ENCODE measurements at regions not wholly inside any gene's neighbourhood (a gene's known extent, or its start where the extent isn't known, plus 50 kb on each side); places are given as distances from the start of the nearest gene placed in this dataset.

GRCh38 chr20:24089576-24089975 is 101.0 kb upstream of the GGTLC1 start:
- intact Hi-C loops (cut with DNase I) = no loop called here
- no peak for DNase-seq

GRCh38 chr20:24086121-24086520 is 97.5 kb upstream of the GGTLC1 start:
- DNase-seq = no peak
- intact Hi-C loops (cut with DNase I) = no loop called here

DNA sequence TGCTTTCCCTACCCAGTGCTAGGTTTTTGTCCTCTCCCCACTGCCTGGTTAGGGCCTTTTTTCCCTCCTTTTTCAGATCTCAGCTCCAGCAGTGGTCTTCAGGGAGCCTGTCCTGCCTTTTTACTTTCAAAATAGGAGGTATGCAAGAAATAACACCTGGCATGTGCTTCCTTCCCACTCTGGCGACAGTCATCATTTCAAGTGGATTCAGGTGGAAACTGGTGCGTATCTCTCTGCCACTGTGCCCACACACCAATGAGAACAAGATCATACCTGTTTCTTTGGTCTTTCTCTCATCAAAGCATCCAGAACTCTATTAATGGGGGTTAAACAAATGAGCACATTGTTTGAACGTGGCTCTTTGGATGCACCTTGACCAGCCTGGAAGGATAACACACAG is 95.7 kb upstream of the GGTLC1 start:
- intact Hi-C loops (cut with DNase I) = no loop called here
- DNase-seq = no peak

DNA sequence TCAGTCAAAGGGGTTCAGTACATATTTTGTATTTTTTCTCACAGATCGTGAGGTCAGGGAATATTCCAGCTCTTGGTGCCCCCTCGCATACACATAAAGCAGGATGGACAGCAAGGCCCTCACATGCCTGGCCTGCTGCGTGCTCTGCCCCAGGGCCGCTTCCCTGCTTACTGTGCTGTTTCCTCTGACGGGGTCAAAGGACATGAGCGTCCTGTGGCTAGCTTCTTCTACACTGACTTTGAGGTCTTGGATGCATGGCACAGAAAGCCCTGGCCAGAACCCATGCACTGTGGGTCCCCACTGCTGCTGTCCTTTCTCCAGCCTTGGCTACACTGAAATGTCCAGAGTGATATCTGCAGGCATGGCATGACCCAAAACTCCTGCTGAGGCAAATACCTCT is 92.5 kb upstream of the GGTLC1 start:
- intact Hi-C loops (cut with DNase I) = no loop called here
- no peak for DNase-seq

DNA sequence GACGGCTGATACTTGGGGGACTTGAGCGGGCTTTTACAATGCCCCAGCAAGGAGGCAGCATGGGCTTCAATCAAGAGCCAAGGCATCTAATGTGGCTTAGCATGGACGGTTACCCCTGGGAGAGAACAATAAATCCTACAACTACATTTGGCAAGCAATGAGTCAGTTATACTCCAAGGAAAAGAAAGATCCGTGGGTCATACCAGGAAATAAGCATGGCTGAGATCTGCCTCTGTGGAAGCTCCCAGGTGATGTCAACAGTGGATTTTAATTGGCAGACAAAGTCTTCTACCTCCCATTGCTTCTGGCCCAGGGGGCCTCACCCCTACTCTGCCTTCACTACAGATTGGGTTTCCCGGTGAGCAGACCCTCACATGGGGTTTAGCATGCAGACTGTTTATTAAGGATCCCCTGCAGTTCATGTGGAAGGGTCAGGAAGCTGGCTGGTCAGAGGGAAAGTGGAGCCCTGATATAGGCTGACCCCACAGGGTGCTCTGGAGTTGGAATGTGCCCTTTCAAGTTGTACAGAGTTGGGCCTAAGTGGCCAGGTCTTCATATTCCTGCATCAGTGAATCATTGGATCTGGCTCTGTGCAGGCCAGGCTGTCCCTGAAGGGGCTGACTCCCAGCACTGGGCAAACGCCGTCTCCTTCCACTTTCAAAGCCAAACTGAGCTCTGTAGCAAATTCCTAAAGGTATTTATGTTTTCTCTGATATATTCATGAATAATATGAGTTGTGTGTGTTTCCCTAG is 91.3 kb upstream of the GGTLC1 start:
- intact Hi-C loops (cut with DNase I) = no loop called here
- no peak for DNase-seq

- intact Hi-C loops (cut with DNase I) = no loop called here
- DNase-seq = no peak
Measured at GRCh38 chr20:24077145-24077544, 88.6 kb upstream of the GGTLC1 start.

GRCh38 chr20:24070679-24071078 is 82.1 kb upstream of the GGTLC1 start:
- DNase-seq = no peak
- intact Hi-C loops (cut with DNase I) = no loop called here

DNA sequence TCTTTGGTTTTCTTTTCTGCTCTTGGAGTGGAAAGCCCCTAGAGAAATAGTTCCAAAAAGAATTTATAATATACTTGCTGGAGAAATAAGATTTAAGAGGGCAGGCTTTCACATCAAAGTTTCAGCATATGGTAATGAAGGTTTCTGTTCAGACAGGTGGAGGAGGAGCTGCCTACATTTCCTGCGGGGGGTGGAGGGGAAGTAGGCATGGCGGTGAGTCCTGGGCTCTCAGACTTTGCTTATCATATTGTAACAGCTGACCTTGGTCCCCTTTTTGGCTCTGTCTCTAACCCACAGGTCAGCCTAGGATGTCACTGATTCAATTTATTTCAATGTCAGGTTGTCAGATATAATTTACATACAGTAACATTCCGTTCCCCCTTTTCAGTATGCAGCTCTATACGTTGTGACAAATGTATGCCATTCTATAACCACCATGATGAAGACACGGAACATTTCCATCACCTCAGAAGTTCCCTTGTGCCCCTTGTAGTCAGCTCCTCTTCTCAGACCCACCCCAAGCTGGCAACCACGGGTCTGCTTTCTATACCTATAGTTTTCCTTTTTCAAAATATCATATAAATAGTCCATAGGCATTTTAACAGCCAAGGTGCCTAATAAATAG is 77.6 kb upstream of the GGTLC1 start:
- no peak for DNase-seq
- intact Hi-C loops (cut with DNase I) = no loop called here

GRCh38 chr20:24064915-24065314 is 76.3 kb upstream of the GGTLC1 start:
- intact Hi-C loops (cut with DNase I) = no loop called here

GRCh38 chr20:24064092-24064491 is 75.5 kb upstream of the GGTLC1 start:
- intact Hi-C loops (cut with DNase I) = no loop called here
- no peak for DNase-seq

More at GRCh38 chr20:24064915-24065314, 76.3 kb upstream of the GGTLC1 start:
- no peak for DNase-seq

GRCh38 chr20:24063100-24063499 is 74.5 kb upstream of the GGTLC1 start:
- intact Hi-C loops (cut with DNase I) = no loop called here

GRCh38 chr20:24060851-24061590 is 72.4 kb upstream of the GGTLC1 start:
- intact Hi-C loops (cut with DNase I) = no loop called here
- DNase-seq = no peak

More at GRCh38 chr20:24063100-24063499, 74.5 kb upstream of the GGTLC1 start:
- no peak for DNase-seq

DNA sequence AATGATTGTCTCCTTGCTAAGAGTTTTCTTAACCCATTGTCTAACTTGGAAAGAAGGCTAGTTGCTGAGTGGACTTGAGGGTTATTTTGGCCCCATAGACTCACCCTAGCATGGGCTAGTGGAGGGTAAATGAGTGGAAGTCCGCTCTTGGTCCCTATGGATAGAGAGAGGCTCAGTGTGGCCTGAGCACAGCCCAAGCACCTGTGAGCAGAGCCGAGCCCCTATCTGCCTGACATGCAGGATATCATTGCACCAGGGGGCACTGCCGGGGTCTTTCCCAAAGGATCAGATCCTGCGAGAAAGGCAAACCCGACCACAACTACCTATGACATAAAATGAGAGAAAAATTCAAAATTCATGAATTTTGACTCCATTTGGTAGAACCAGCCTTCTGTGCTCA is 70.6 kb upstream of the GGTLC1 start:
- intact Hi-C loops (cut with DNase I) = no loop called here
- DNase-seq = peak in 1 of 10 donors; percentile 32

- DNase-seq = no peak
- intact Hi-C loops (cut with DNase I) = no loop called here
Measured at GRCh38 chr20:24056491-24056890, 67.9 kb upstream of the GGTLC1 start.

DNA sequence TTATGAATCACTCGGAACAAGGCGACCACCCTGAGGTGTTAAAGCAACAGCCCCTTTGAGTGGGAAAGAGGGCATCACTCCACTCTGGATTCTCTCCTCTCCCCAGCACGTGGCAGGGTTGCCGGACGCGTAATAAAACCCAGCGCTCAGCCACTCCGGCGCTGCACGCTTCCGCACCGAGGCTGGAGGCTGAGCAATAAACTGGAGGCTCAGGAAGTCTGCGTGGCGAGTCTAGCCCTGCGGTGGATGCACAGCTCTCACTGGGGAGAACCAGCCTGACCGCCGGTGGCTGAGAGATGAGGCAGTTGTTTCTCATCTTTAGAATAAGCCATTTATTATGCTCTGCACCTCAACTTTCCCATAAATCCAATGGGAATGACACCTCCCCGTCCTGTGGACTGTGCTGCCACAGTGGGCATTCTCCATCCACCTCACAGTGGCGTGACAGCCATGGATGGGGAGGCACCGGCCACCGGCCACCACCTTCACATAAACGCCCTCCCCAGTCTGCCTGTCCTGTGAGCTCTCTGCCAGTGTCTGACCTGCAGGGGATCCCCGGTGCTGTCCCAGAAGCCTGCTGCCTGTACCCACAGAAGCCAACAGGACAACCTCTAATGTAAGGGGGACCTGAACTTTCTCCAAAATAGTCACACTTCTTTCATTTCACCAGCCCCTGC is 64.2 kb upstream of the GGTLC1 start:
- intact Hi-C loops (cut with DNase I) = no loop called here
- peak in 1 of 10 donors; percentile 50 for DNase-seq

- intact Hi-C loops (cut with DNase I) = no loop called here
Measured at GRCh38 chr20:24051160-24051559, 62.6 kb upstream of the GGTLC1 start.

GRCh38 chr20:24050119-24050518 is 61.5 kb upstream of the GGTLC1 start:
- intact Hi-C loops (cut with DNase I) = no loop called here
- peak in 1 of 10 donors; percentile 61 for DNase-seq

More at GRCh38 chr20:24051160-24051559, 62.6 kb upstream of the GGTLC1 start:
- no peak for DNase-seq

DNA sequence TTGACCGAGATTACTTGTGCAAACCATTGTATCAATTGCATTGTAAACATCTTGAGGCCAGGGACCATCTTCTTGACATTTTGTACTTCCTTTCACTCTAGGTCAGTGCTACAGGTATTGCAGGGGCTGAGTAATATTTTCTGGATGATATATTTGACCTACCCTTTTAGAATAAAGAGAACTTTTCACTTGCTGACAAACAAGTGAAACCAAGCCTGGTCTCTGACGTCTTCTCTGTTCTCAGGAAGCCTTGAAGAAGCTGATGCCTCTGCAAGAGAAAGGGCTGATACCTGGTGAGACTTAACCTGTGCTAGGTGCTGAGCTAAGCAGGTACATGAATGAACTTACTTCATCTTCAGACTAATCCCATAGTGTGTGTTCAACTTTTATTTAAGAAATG is 60.5 kb upstream of the GGTLC1 start:
- intact Hi-C loops (cut with DNase I) = no loop called here
- DNase-seq = no peak

GRCh38 chr20:24048024-24048611 is 59.5 kb upstream of the GGTLC1 start:
- intact Hi-C loops (cut with DNase I) = no loop called here
- DNase-seq = peak in 1 of 10 donors; percentile 44

DNA sequence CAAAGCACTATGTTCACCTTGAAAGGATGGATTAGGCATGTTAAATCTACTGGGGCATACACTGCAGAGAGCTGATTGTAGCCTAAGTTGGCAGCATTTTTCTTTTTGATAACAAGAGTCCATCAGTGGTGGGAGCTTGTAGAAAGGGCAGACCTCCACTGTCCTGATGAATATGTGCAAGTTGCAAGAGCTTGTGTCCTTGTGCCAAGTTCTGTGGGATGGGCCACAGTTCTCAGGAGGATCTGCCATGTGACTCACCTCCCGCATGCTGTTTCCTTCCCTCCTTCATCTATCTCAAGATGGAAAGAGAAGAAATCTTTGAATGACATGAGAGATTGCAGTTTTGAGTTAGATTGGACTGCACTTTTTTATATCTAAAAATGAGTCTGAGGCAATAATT is 58.3 kb upstream of the GGTLC1 start:
- DNase-seq = no peak
- intact Hi-C loops (cut with DNase I) = no loop called here
